Endothelial cell of umbilical vein (primary cell): ENCODE measurements at regions not wholly inside any gene's neighbourhood (a gene's known extent, or its start where the extent isn't known, plus 50 kb on each side); places are given as distances from the start of the nearest gene placed in this dataset.

Experiments
- BruUV-seq: library from RNA; stranded (reverse); fragments of 400-500 nt; replicated peaks from 2 replicates; lab custom pipeline; 2021; lab: Mats Ljungman, UMichigan
- CTCF ChIA-PET: fragments of 300-600, 350-600 bp; sonication (Branson Sonifier 250); formaldehyde crosslinking; loops from one replicate; lab custom pipeline; 2021; ENCODE audit warnings: antibody characterized with exemption, inconsistent platforms; lab: Charles Lee
- POLR2A ChIA-PET: fragments of 300-600, 350-600 bp; sonication (Branson Sonifier 250); formaldehyde crosslinking; loops from one replicate; lab custom pipeline; 2021; ENCODE audit warnings: antibody characterized with exemption, inconsistent platforms; lab: Charles Lee
- DNase-seq: peaks from one replicate; pipeline ENCODE4 v3.0.0-alpha.2; 2011; ENCODE audit warnings: low read depth, low spot score
- FAIRE-seq: peaks from 2 replicates; lab custom pipeline; 2011; peaks lifted over from hg19 to GRCh38; lab: Jason Lieb, UNC
- H2AFZ ChIP-seq: 2 replicates; pipeline ENCODE4 v1.6.0; 2012; ENCODE audit warnings: low read depth, low read length, control low read depth, inconsistent platforms
- H3K27ac ChIP-seq: 2 replicates; pipeline ENCODE4 v1.5.1; 2011; ENCODE audit warnings: low read depth, mild to moderate bottlenecking, control low read depth, low read length, moderate library complexity; ENCODE audit not compliant: insufficient read depth
- H3K27me3 ChIP-seq, 2 experiments: 2 replicates each; pipeline versions ENCODE4 v1.6.0 to v1.6.1; 2011; ENCODE audit warnings: low read length in 2 of 2, mixed read lengths in 1 of 2; ENCODE audit not compliant: control insufficient read depth in 2 of 2, insufficient read depth in 2 of 2
- H3K36me3 ChIP-seq, 2 experiments: 2 replicates in 1 of 2; 3 replicates in 1 of 2; pipeline ENCODE4 v1.5.1; 2011; ENCODE audit warnings: low read length in 2 of 2, mild to moderate bottlenecking in 1 of 2, moderate library complexity in 1 of 2; ENCODE audit not compliant: control insufficient read depth in 2 of 2, insufficient read depth in 2 of 2; ENCODE audit errors: extremely low read depth in 1 of 2
- H3K4me1 ChIP-seq: 3 replicates; pipeline ENCODE4 v1.5.1; 2011; ENCODE audit warnings: mild to moderate bottlenecking, low read length; ENCODE audit not compliant: control insufficient read depth, insufficient read depth; ENCODE audit errors: extremely low read depth
- H3K4me2 ChIP-seq: 2 replicates; pipeline ENCODE4 v1.6.1; 2011; ENCODE audit warnings: low read length, control low read depth, mixed read lengths; ENCODE audit not compliant: insufficient read depth
- H3K4me3 ChIP-seq, 3 experiments: fragments of 200-600 bp in 1 of 3; sonication (generic), shearing (Covaris generic) in 1 of 3; replicated peaks in 1 of 3; 2 replicates each; pipeline ENCODE4 v1.5.1; 2011 to 2016; ENCODE audit warnings: control low read depth in 3 of 3, low read length in 3 of 3, mild to moderate bottlenecking in 2 of 3, inconsistent platforms in 1 of 3, low read depth in 1 of 3, moderate library complexity in 1 of 3; ENCODE audit not compliant: insufficient read depth in 1 of 3
- H3K79me2 ChIP-seq: 2 replicates; pipeline ENCODE4 v1.6.0; 2012; ENCODE audit warnings: low read length, inconsistent platforms; ENCODE audit not compliant: control insufficient read depth, insufficient read depth
- H3K9ac ChIP-seq: replicated peaks from 2 replicates; pipeline ENCODE3; 2011; ENCODE audit warnings: low read length, control low read depth; ENCODE audit not compliant: insufficient read depth; ENCODE audit errors: extremely low read depth
- H3K9me1 ChIP-seq: replicated peaks from 3 replicates; pipeline ENCODE4 v1.6.0; 2011; ENCODE audit warnings: mild to moderate bottlenecking, low read length; ENCODE audit not compliant: control insufficient read depth, insufficient read depth; ENCODE audit errors: extremely low read depth
- H3K9me3 ChIP-seq: replicated peaks from 2 replicates; pipeline ENCODE4 v1.5.1; 2012; ENCODE audit warnings: low read length, inconsistent platforms; ENCODE audit not compliant: control insufficient read depth, insufficient read depth
- H4K20me1 ChIP-seq: replicated peaks from 2 replicates; pipeline ENCODE3; 2011; ENCODE audit warnings: mild to moderate bottlenecking, low read length; ENCODE audit not compliant: control insufficient read depth, insufficient read depth; ENCODE audit errors: extremely low read depth
- EZH2 ChIP-seq: IDR thresholded peaks from 2 replicates; pipeline ENCODE4 v1.6.1; 2012; ENCODE audit warnings: borderline replicate concordance, low read depth, mild to moderate bottlenecking, moderate library complexity, low read length, inconsistent platforms; ENCODE audit not compliant: severe bottlenecking
- FOS ChIP-seq: IDR thresholded peaks from 2 replicates; pipeline ENCODE4 v1.6.1; 2011; ENCODE audit warnings: mild to moderate bottlenecking, low read length, moderate library complexity, borderline replicate concordance; ENCODE audit not compliant: insufficient read depth
- GATA2 ChIP-seq: IDR thresholded peaks from 2 replicates; pipeline ENCODE4 v1.7.0; 2011; ENCODE audit warnings: low read depth, mild to moderate bottlenecking, moderate library complexity, mixed read lengths, low read length; ENCODE audit not compliant: insufficient read length, insufficient read depth
- JUN ChIP-seq: IDR thresholded peaks from 2 replicates; pipeline ENCODE4 v1.6.1; 2011; ENCODE audit warnings: borderline replicate concordance, low read depth; ENCODE audit not compliant: insufficient read length, insufficient read depth
- POLR2A ChIP-seq: IDR thresholded peaks from 2 replicates; pipeline ENCODE4 v1.6.1; 2012; ENCODE audit warnings: low read depth, mild to moderate bottlenecking, control low read depth, low read length
- POLR2AphosphoS5 ChIP-seq: IDR thresholded peaks from 2 replicates; pipeline ENCODE4 v1.6.1; 2012; ENCODE audit warnings: low read depth, mild to moderate bottlenecking, control low read depth, low read length, moderate library complexity; ENCODE audit not compliant: insufficient read depth
- dilution Hi-C: fragments of 300-500 bp; cut with MboI; formaldehyde crosslinking; loops from one replicate; pipeline ENCODE4 v1.15.0; 2019; ENCODE audit warnings: low sequenced_read_pairs; ENCODE audit not compliant: extremely low pct_ligation_motif_present
- intact Hi-C: fragments of 100-400 bp; cut with micrococcal nuclease; formaldehyde crosslinking; loops from one replicate; pipeline ENCODE4 v1.10.0; 2022
- TF ChIP-seq, protein P1 (sequence below), 2 donors: IDR thresholded peaks; 1 replicate in 1 of 2; 2 replicates in 1 of 2; pipeline ENCODE4 v1.5.1; 2011; ENCODE audit warnings: low read length in 2 of 2, mild to moderate bottlenecking in 2 of 2, moderate library complexity in 2 of 2, control low read depth in 1 of 2, inconsistent platforms in 1 of 2, low read depth in 1 of 2; ENCODE audit not compliant: insufficient read depth in 1 of 2; ENCODE audit errors: extremely low read depth in 1 of 2
- TF ChIP-seq, protein P2 (sequence below): IDR thresholded peaks from 2 replicates; pipeline ENCODE4 v1.6.1; 2011; ENCODE audit not compliant: insufficient read depth, insufficient read length

GRCh38 chr12:23115984-23116383 lies 491.0 kb downstream of the ETNK1 start:
- Histone ChIP-seq H4K20me1 (no peaks in the 10 kb centered on the region), H3K4me3 (no peak overlapping the region), H3K27ac (no peak overlapping the region), H3K4me2 (peak overlapping the region; percentile 24), H3K9ac (no peak overlapping the region), H3K27me3 (no peaks in the 10 kb centered on the region), H3K9me1 (no peaks in the 10 kb centered on the region), H3K9me3 (no peaks in the 10 kb centered on the region), H3K79me2 (no peaks in the 10 kb centered on the region), H3K36me3 (no peaks in the 10 kb centered on the region), H2AFZ (no peak overlapping the region), H3K4me1 (peaks cover 11% of the 10 kb centered on the region)
- intact Hi-C loops (no loop called here), dilution Hi-C loops (no loop called here)
- peak; percentile 6 for DNase-seq
- CTCF ChIA-PET = no interaction called here
- POLR2A ChIA-PET = no interaction called here
- no TSS peak for BruUV-seq
- no peak for FAIRE-seq
- TF ChIP-seq JUN = no peak
- no peak for TF ChIP-seq EZH2
- TF ChIP-seq FOS = peak; percentile 58
- TF ChIP-seq POLR2AphosphoS5 = no peak
- TF ChIP-seq, protein P1, sequence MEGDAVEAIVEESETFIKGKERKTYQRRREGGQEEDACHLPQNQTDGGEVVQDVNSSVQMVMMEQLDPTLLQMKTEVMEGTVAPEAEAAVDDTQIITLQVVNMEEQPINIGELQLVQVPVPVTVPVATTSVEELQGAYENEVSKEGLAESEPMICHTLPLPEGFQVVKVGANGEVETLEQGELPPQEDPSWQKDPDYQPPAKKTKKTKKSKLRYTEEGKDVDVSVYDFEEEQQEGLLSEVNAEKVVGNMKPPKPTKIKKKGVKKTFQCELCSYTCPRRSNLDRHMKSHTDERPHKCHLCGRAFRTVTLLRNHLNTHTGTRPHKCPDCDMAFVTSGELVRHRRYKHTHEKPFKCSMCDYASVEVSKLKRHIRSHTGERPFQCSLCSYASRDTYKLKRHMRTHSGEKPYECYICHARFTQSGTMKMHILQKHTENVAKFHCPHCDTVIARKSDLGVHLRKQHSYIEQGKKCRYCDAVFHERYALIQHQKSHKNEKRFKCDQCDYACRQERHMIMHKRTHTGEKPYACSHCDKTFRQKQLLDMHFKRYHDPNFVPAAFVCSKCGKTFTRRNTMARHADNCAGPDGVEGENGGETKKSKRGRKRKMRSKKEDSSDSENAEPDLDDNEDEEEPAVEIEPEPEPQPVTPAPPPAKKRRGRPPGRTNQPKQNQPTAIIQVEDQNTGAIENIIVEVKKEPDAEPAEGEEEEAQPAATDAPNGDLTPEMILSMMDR (IDR thresholded peaks at IDR 0.05; ENCODE audit: extremely low read depth in 1 of 2, insufficient read depth in 1 of 2, low read depth in 1 of 2, low read length in 2 of 2) = no peak
- TF ChIP-seq GATA2 = peak; percentile 63
- TF ChIP-seq, protein P2, sequence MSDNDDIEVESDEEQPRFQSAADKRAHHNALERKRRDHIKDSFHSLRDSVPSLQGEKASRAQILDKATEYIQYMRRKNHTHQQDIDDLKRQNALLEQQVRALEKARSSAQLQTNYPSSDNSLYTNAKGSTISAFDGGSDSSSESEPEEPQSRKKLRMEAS = no peak
- no peak for TF ChIP-seq POLR2A
